Glutamatergic neuron (in vitro differentiated cells): ENCODE measurements at regions not wholly inside any gene's neighbourhood (a gene's known extent, or its start where the extent isn't known, plus 50 kb on each side); places are given as distances from the start of the nearest gene placed in this dataset.

Source experiments
- DNase-seq: peaks from one replicate; pipeline ENCODE4 v3.0.0; 2022
- H3K27ac Mint-ChIP-seq: one replicate; pipeline ENCODE4 v1.8.0; 2020; ENCODE audit warnings: mild to moderate bottlenecking, mixed read lengths, inconsistent platforms; ENCODE audit not compliant: unreplicated experiment
- H3K27me3 Mint-ChIP-seq: one replicate; pipeline ENCODE4 v1.8.0; 2020; ENCODE audit warnings: mild to moderate bottlenecking, moderate library complexity, mixed read lengths, inconsistent platforms; ENCODE audit not compliant: unreplicated experiment
- H3K36me3 Mint-ChIP-seq: one replicate; pipeline ENCODE4 v1.8.0; 2020; ENCODE audit warnings: mild to moderate bottlenecking, mixed read lengths, inconsistent platforms; ENCODE audit not compliant: unreplicated experiment
- H3K4me1 Mint-ChIP-seq: one replicate; pipeline ENCODE4 v1.8.0; 2020; ENCODE audit warnings: mild to moderate bottlenecking, low read depth, mixed read lengths, inconsistent platforms; ENCODE audit not compliant: unreplicated experiment
- H3K4me3 Mint-ChIP-seq: one replicate; pipeline ENCODE4 v1.8.0; 2020; ENCODE audit warnings: mild to moderate bottlenecking, mixed read lengths, inconsistent platforms; ENCODE audit not compliant: unreplicated experiment
- H3K9me3 Mint-ChIP-seq: one replicate; pipeline ENCODE4 v1.8.0; 2020; ENCODE audit warnings: mild to moderate bottlenecking, moderate library complexity, mixed read lengths, inconsistent platforms; ENCODE audit not compliant: unreplicated experiment
- TF ChIP-seq, protein P1 (sequence below): fragments of 200-600 bp; sonication (generic); IDR thresholded peaks from one replicate; pipeline ENCODE4 v1.5.0; 2021; ENCODE audit not compliant: partially characterized antibody, unreplicated experiment

DNA sequence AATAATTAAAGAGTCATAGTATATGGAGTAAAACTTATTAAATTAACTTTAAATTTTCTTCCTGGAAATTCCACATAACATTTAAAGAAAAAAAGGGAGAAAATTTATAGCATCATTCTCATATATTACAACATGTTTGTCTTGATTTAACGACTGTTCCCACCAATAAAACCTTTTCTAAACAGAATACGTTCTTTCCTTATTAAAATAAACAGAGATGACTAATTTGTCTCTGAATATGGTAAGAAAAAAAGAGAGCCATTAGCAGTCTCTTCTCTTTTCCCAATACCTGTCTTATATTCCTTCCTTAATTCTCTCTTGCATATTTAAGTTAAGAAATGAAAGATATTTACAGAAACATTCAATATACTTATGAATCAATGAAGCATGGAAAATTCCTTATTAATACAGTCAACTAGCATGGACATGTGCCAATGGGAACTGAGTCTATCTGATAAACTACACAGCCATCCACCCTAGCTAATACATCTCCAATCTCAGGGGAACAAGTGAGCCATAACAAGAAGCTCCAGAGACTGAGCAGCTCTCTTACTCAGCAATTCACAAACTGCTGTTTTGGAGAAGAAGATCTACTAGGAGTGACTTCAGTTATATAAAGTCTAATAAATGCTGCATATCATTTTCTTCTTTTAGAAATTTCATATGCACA lies 347.1 kb upstream of the MANEA start:
- no peak overlapping the region for H3K4me3 Mint-ChIP-seq
- TF ChIP-seq, protein P1, sequence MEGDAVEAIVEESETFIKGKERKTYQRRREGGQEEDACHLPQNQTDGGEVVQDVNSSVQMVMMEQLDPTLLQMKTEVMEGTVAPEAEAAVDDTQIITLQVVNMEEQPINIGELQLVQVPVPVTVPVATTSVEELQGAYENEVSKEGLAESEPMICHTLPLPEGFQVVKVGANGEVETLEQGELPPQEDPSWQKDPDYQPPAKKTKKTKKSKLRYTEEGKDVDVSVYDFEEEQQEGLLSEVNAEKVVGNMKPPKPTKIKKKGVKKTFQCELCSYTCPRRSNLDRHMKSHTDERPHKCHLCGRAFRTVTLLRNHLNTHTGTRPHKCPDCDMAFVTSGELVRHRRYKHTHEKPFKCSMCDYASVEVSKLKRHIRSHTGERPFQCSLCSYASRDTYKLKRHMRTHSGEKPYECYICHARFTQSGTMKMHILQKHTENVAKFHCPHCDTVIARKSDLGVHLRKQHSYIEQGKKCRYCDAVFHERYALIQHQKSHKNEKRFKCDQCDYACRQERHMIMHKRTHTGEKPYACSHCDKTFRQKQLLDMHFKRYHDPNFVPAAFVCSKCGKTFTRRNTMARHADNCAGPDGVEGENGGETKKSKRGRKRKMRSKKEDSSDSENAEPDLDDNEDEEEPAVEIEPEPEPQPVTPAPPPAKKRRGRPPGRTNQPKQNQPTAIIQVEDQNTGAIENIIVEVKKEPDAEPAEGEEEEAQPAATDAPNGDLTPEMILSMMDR, result no peak
- H3K27ac Mint-ChIP-seq, result no peak overlapping the region
- no peaks in the 10 kb centered on the region for H3K36me3 Mint-ChIP-seq
- peaks cover 25% of the 10 kb centered on the region for H3K4me1 Mint-ChIP-seq
- H3K9me3 Mint-ChIP-seq, result no peaks in the 10 kb centered on the region
- H3K27me3 Mint-ChIP-seq, result no peaks in the 10 kb centered on the region
- DNase-seq, result no peak

DNA sequence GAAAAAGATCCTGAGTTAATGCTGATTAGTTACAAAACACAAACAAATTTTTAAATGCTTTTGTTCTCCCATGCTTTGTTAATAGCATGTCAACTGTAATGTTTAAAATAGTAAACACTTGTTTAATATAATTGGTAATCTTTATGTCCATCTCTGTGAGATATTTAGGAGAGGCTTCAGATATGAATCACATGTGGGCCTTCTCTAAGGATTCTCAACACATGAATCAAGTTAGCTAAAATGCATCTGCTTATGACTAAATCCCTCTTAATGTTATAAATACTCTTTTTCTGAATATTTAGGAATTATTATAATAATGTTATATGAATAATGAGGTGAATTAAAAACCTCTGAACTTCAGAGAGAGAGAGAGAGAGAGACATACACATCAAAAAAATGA lies 345.9 kb upstream of the MANEA start:
- H3K27me3 Mint-ChIP-seq, result no peaks in the 10 kb centered on the region
- TF ChIP-seq, protein P1, result no peak
- H3K27ac Mint-ChIP-seq, result no peak overlapping the region
- no peak for DNase-seq
- H3K4me3 Mint-ChIP-seq, result no peak overlapping the region
- H3K9me3 Mint-ChIP-seq, result no peaks in the 10 kb centered on the region
- no peaks in the 10 kb centered on the region for H3K36me3 Mint-ChIP-seq
- H3K4me1 Mint-ChIP-seq, result peaks cover 25% of the 10 kb centered on the region

DNA sequence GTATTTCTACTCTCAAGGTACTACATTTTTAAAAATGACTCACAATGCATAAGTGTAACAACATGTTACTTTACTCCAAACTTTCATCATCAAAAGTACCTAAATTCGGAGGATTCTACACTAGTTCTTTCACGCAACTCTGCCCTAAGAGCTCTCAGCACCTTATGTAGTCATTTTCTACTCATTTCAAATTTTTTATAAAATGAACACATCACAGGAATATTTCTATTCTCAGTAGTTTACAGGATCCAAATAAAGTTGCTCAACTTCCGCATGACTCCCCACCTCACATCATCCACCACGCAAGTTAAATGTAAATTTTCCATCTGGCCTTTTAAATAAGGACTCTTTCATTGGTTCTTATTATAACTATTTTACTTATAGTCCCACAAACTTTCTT lies 344.9 kb upstream of the MANEA start:
- Mint-ChIP-seq H3K4me1 (peaks cover 24% of the 10 kb centered on the region), H3K27ac (no peak overlapping the region), H3K9me3 (no peaks in the 10 kb centered on the region), H3K4me3 (no peak overlapping the region), H3K27me3 (no peaks in the 10 kb centered on the region), H3K36me3 (no peaks in the 10 kb centered on the region)
- TF ChIP-seq, protein P1, result no peak
- no peak for DNase-seq

DNA sequence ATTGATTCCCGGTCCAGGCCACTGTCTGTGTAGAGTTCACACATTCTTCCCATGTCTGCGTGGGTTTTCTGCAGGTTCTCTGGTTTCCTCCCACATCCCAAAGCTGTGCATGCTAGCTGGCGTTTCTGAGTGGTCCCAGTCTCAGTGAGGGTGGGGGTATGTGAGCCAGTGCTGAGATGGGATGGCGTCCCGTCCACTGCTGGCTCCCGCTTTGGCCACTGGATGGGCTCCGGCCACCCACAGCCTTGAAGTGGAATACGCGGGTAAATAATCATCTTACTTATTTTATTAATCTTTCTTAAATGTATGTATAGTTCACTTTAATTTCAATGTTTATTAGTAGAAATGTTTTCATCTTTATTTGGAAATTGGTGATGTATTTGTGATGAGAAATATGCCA lies 343.5 kb upstream of the MANEA start:
- Mint-ChIP-seq H3K4me3 (no peak overlapping the region), H3K4me1 (peaks cover 19% of the 10 kb centered on the region), H3K27ac (no peak overlapping the region), H3K36me3 (no peaks in the 10 kb centered on the region), H3K9me3 (no peaks in the 10 kb centered on the region), H3K27me3 (peaks cover 3% of the 10 kb centered on the region)
- no peak for DNase-seq
- TF ChIP-seq, protein P1, result no peak

DNA sequence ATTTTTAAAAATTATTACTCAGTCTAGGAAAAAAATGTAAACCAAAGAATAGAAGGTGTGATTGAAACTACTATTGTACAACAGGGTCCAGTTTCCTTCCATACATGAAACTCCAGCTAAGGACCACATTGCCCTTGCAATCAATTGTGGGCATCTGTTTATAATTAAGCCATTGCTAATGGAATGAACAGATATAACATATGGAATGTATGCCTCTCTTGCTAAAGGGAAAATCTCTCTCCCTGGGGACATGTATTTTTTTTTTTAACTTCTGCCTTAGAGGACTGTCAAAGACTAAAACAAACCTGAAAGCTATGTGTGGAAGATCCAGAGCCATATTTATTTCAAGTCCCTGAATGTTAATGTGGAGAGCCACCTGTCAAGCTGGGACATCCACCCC lies 336.8 kb upstream of the MANEA start:
- H3K27me3 Mint-ChIP-seq, result peaks cover 3% of the 10 kb centered on the region
- peak overlapping the region; percentile 1 for H3K4me3 Mint-ChIP-seq
- peak overlapping the region; percentile 7 for H3K27ac Mint-ChIP-seq
- H3K4me1 Mint-ChIP-seq, result peaks cover 17% of the 10 kb centered on the region
- DNase-seq, result no peak
- H3K9me3 Mint-ChIP-seq, result peaks cover 5% of the 10 kb centered on the region
- no peaks in the 10 kb centered on the region for H3K36me3 Mint-ChIP-seq
- TF ChIP-seq, protein P1, result no peak
